ENCODE measurements at regions not wholly inside any gene's neighbourhood (a gene's known extent, or its start where the extent isn't known, plus 50 kb on each side); places are given as distances from the start of the nearest gene placed in this dataset.
"Not testable (repeated sequence)": the region's sequence is repeated elsewhere in the genome, so short reads cannot be mapped to it uniquely, and the experiment has no call there.

GRCh38 chrX:43375136-43375535 lies 281.0 kb upstream of the MAOA start:
- no peak for DNase-seq (ENCODE audit: low spot score)

- no peak for DNase-seq (ENCODE audit: low spot score)
Observed at GRCh38 chrX:43380704-43381103, 275.4 kb upstream of the MAOA start.

- no peak for DNase-seq (ENCODE audit: low spot score)
Observed at GRCh38 chrX:43386875-43387274, 269.2 kb upstream of the MAOA start.

- DNase-seq (ENCODE audit: low spot score) = no peak
Observed at GRCh38 chrX:43405191-43405590, 250.9 kb upstream of the MAOA start.

DNA sequence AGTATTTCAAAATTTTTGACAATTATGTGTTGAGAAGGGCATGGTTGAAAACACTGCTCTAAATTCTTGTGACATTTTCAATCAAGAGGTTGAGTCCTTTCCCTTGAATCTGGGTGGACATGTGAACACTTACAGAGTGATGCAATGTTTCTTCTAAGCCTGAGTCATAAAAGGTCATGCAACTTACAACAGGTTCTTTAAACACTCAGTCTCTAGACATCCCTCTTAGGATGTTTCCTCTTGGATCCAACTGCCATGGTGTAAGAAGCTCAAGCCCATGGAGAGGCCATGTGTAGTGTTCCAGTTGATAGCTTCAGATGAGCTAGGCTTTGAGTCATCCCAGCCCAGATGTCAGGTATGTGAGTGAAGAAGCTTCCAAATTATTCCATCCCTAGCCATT lies 232.2 kb upstream of the MAOA start:
- no peak for DNase-seq (ENCODE audit: low spot score)

- no peak for DNase-seq (ENCODE audit: low spot score)
Observed at GRCh38 chrX:43436517-43436916, 219.6 kb upstream of the MAOA start.

DNA sequence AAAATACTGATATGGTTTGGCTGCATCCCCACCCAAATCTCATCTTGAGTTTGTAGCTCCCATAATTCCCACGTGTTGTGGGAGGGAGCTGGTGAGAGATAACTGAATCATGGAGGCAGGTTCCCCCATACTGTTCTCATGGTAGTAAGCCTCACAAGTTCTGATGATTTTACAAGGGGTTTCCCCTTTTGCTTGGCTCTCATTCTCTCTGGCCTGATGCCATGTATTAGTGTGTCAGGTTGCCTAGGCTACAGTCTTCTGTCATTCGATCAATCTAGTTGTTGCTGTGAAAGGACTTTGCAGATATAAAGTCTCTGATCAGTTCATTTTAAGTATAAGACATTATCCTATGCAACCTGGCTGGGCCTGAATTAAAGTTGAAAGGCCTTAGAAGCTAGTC lies 209.3 kb upstream of the MAOA start:
- no peak for DNase-seq (ENCODE audit: low spot score)

DNA sequence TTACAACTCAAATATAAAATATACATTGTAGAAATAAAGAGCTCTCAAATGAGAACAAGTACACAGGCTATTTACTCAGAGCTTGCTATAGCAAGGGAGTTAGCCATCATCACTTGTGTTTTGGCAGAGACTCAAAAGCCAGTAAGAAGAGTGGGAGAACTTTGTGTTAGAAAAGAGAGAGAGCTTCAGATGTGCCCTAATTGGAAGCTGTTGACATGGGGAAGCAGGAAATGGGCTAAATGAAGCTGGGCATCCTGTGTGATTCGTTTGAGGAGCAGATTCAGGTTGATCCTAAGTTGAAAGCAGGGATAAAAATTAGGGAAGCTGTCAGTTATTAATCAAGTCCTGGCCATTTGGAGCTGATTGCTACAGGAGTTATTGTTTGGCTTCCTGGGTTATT lies 207.4 kb upstream of the MAOA start:
- no peak for DNase-seq (ENCODE audit: low spot score)

- DNase-seq (ENCODE audit: low spot score) = no peak
Observed at GRCh38 chrX:43450355-43450754, 205.7 kb upstream of the MAOA start.

GRCh38 chrX:43451976-43452686 lies 204.0 kb upstream of the MAOA start:
- not testable (repeated sequence) for DNase-seq (ENCODE audit: low spot score)

DNA sequence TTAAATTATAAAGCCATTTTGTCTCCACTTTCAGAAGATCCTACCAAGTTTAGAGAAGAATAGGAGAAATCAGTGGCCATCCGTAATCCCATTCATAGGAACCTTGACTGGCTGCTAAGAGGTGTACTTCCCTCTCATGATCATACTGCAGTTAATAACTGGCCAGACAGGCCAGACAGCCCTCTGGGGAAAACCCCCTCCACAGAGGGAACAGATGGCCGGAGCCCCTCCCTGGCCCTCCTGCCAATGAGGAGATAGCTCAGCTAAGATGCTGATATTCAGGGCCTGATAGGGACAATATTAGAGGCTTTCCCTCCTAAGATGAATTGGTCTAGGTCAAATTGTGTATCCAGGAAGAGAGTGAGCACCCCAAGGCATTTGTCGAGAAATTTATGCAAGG lies 200.0 kb upstream of the MAOA start:
- DNase-seq (ENCODE audit: low spot score) = no peak

DNA sequence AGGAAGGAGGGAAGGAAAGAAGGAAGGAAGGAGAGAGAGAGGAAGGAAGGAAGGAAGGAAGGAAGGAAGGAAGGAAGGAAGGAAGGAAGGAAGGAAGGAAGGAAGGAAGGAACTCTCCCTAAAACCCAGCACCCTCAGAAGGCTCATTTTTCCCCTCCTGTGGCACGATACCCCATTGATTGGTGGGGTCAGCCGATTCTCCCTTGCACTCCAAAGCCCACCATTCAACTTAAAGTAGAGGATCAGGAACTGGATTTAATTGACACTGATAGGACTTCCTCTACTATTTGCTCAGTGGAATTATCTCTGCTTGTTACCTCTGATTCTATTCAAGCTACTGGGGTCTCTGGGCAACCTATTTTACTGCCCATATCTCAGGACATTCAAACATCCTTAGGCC lies 199.2 kb upstream of the MAOA start:
- DNase-seq (ENCODE audit: low spot score) = no peak

GRCh38 chrX:43467608-43468234 lies 188.4 kb upstream of the MAOA start:
- DNase-seq (ENCODE audit: low spot score) = no peak

DNA sequence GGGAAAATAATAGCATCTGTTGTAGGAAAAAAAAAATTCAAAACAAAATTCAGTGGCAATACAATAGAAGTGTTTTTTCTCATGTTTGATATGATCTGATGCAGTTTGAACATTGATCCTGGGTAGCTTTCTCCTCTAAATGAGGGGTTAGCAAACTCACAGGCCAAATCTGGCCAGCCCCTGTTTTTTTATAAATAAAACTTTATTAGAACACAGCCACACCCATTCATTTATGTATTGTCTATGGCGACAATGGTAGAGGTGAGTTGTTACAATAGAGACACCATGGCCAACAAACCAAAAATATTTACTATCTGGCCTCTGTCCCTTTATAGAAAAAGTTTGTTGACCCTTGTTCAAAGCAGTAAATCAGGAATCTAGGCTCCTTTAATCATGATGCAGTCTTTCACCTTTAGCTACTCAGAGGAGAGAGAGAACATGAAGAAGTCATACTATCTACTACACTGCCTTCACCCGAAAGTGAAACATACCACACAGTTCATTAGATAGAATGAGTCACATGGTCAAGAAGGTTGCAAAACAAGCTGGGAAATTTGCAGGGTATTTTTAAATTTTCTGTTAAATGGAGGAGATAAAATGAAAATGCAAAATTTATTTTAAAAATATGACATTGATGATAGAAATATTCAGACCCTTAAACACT lies 186.6 kb upstream of the MAOA start:
- DNase-seq (ENCODE audit: low spot score) = no peak

DNA sequence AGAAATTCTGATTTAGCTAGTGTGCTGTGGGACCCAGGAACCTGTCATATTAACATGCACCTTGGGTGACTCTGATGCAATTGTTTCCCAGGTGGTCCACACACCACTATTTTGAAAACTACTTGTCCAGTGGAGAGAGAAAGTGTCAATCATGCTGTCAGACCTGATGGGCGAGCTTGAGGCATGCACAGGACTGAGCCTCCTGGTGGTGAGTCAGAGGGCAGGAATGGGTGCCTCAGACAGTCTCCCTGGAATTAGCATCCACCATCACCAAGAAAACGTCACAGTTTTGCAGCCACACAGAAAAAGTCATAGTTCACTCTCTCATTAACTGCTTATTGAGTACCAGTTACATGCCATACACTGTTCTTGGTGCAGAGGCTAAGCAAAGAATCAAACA lies 181.8 kb upstream of the MAOA start:
- DNase-seq (ENCODE audit: low spot score) = no peak

GRCh38 chrX:43479070-43479469 lies 177.0 kb upstream of the MAOA start:
- DNase-seq (ENCODE audit: low spot score) = no peak

DNA sequence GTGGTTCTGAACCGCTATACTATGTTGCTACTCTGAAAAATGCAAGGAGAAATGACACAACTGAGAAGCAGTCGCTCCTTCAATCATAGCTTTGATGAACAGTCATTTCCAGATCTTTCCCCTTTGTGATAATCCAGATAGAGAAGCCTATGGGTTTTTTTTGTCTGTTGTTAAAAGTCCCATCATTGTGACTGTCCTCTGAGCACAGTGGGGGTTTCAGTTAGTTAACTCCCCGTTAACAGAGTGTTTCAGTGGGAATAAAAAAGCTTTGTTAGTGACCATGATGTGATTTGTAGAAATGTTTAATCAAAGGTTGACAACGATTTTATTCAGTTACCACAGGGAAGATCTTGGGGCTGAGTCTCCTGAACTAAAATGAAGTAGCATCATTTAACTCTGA lies 176.2 kb upstream of the MAOA start:
- no peak for DNase-seq (ENCODE audit: low spot score)

- no peak for DNase-seq (ENCODE audit: low spot score)
Observed at GRCh38 chrX:43481576-43481975, 174.5 kb upstream of the MAOA start.

- no peak for DNase-seq (ENCODE audit: low spot score)
Observed at GRCh38 chrX:43493756-43494155, 162.3 kb upstream of the MAOA start.

DNA sequence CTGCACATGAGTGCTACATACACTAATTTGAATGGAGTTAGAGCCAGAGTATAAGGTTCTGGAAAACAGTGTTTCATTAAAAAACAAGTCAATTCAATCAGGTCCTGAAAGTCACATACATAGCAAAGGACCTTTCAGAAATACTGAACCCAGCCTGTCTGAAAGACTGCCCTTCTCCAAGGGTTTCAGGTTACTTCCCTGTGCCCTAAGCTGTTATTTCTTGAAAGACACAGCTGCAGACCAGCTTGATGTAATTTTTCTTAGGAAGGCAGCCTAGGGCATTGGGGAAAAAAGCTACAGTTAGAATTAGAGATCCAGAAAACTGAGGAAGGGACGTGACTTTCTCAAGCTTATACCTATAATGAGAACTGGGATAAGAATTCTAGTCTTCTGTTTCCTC lies 155.9 kb upstream of the MAOA start:
- DNase-seq (ENCODE audit: low spot score) = no peak

DNA sequence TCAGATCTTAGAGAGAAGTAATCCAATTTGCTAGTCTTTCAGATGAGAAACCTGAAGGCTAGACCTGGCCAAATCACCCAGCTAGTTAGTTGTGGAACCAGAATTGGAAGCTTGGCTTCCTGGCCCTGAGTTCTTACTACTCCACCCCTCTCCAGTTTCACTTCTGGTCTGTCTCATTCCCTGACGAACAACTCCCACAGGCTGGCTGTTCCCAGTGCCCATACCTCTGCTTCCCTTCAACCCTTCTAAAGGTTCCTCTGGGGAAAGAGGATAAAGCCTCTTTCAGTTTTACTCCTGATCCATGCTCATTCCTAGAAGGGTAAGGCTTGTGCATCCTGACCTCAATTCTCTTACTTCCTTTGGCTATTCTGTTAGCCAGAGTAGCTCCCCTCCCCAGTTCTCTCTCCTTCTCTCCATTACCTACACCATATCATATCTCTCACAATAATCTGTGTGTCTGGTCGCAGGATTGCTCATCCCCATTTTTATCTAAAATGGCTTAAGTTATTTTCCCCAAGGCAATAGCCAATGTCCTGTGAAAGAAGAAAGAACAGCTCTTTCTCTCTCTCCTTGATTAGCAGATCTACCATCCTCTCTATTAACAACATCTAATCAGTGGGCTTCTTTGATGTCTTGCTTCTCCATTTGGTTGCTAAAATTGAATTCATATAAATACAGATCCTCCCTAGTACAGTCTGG lies 155.0 kb upstream of the MAOA start:
- DNase-seq (ENCODE audit: low spot score) = no peak

DNA sequence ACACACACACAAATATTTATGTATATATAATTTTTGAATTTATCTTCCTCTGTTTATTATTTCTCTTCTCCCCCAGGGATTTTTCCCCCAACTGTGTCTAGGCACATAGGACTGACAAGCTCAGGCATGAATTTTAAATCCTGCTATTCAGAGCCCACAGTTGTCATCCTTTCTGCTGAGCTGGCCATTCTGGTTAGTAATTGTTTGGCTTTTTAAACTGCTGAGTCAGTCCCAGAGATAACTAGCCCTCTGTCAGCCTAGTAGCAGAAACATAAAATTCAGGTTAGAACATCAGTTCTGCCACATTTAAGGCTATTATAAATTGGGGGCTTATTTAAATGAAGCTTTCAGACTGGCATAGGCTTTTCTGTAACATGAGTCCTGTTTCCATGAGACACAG lies 151.7 kb upstream of the MAOA start:
- DNase-seq (ENCODE audit: low spot score) = no peak

DNA sequence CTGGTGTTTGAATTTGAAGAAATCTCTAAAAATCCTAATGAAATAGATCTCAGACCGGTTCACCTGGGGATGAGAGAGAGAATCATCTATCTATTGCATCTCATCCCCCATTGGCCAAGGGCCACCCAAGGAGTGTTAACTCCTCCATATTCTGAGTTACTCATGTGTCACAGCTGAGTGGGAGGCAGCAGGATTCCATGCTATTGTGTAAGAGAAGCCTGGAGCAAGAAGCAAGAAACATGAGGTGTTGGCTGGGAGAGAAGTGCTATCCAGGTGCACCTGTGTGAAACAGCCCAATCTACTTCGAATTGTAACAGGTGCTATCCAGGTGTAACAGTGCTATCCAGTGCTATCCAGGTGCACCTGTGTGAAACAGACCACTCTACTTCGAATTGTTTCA lies 150.3 kb upstream of the MAOA start:
- DNase-seq (ENCODE audit: low spot score) = no peak
